Endothelial cell of umbilical vein (primary cell): ENCODE measurements at regions not wholly inside any gene's neighbourhood (a gene's known extent, or its start where the extent isn't known, plus 50 kb on each side); places are given as distances from the start of the nearest gene placed in this dataset.

Source experiments
- BruUV-seq: library from RNA; stranded (reverse); fragments of 400-500 nt; replicated peaks from 2 replicates; lab custom pipeline; 2021; lab: Mats Ljungman, UMichigan
- CTCF ChIA-PET: fragments of 300-600, 350-600 bp; sonication (Branson Sonifier 250); formaldehyde crosslinking; loops from one replicate; lab custom pipeline; 2021; ENCODE audit warnings: antibody characterized with exemption, inconsistent platforms; lab: Charles Lee
- POLR2A ChIA-PET: fragments of 300-600, 350-600 bp; sonication (Branson Sonifier 250); formaldehyde crosslinking; loops from one replicate; lab custom pipeline; 2021; ENCODE audit warnings: antibody characterized with exemption, inconsistent platforms; lab: Charles Lee
- DNase-seq: peaks from one replicate; pipeline ENCODE4 v3.0.0-alpha.2; 2011; ENCODE audit warnings: low read depth, low spot score
- FAIRE-seq: peaks from 2 replicates; lab custom pipeline; 2011; peaks lifted over from hg19 to GRCh38; lab: Jason Lieb, UNC
- H2AFZ ChIP-seq: 2 replicates; pipeline ENCODE4 v1.6.0; 2012; ENCODE audit warnings: low read depth, low read length, control low read depth, inconsistent platforms
- H3K27ac ChIP-seq: 2 replicates; pipeline ENCODE4 v1.5.1; 2011; ENCODE audit warnings: low read depth, mild to moderate bottlenecking, control low read depth, low read length, moderate library complexity; ENCODE audit not compliant: insufficient read depth
- H3K27me3 ChIP-seq, 2 experiments: 2 replicates each; pipeline versions ENCODE4 v1.6.0 to v1.6.1; 2011; ENCODE audit warnings: low read length in 2 of 2, mixed read lengths in 1 of 2; ENCODE audit not compliant: control insufficient read depth in 2 of 2, insufficient read depth in 2 of 2
- H3K36me3 ChIP-seq, 2 experiments: 2 replicates in 1 of 2; 3 replicates in 1 of 2; pipeline ENCODE4 v1.5.1; 2011; ENCODE audit warnings: low read length in 2 of 2, mild to moderate bottlenecking in 1 of 2, moderate library complexity in 1 of 2; ENCODE audit not compliant: control insufficient read depth in 2 of 2, insufficient read depth in 2 of 2; ENCODE audit errors: extremely low read depth in 1 of 2
- H3K4me1 ChIP-seq: 3 replicates; pipeline ENCODE4 v1.5.1; 2011; ENCODE audit warnings: mild to moderate bottlenecking, low read length; ENCODE audit not compliant: control insufficient read depth, insufficient read depth; ENCODE audit errors: extremely low read depth
- H3K4me2 ChIP-seq: 2 replicates; pipeline ENCODE4 v1.6.1; 2011; ENCODE audit warnings: low read length, control low read depth, mixed read lengths; ENCODE audit not compliant: insufficient read depth
- H3K4me3 ChIP-seq, 3 experiments: fragments of 200-600 bp in 1 of 3; sonication (generic), shearing (Covaris generic) in 1 of 3; replicated peaks in 1 of 3; 2 replicates each; pipeline ENCODE4 v1.5.1; 2011 to 2016; ENCODE audit warnings: control low read depth in 3 of 3, low read length in 3 of 3, mild to moderate bottlenecking in 2 of 3, inconsistent platforms in 1 of 3, low read depth in 1 of 3, moderate library complexity in 1 of 3; ENCODE audit not compliant: insufficient read depth in 1 of 3
- H3K79me2 ChIP-seq: 2 replicates; pipeline ENCODE4 v1.6.0; 2012; ENCODE audit warnings: low read length, inconsistent platforms; ENCODE audit not compliant: control insufficient read depth, insufficient read depth
- H3K9ac ChIP-seq: replicated peaks from 2 replicates; pipeline ENCODE3; 2011; ENCODE audit warnings: low read length, control low read depth; ENCODE audit not compliant: insufficient read depth; ENCODE audit errors: extremely low read depth
- H3K9me1 ChIP-seq: replicated peaks from 3 replicates; pipeline ENCODE4 v1.6.0; 2011; ENCODE audit warnings: mild to moderate bottlenecking, low read length; ENCODE audit not compliant: control insufficient read depth, insufficient read depth; ENCODE audit errors: extremely low read depth
- H3K9me3 ChIP-seq: replicated peaks from 2 replicates; pipeline ENCODE4 v1.5.1; 2012; ENCODE audit warnings: low read length, inconsistent platforms; ENCODE audit not compliant: control insufficient read depth, insufficient read depth
- H4K20me1 ChIP-seq: replicated peaks from 2 replicates; pipeline ENCODE3; 2011; ENCODE audit warnings: mild to moderate bottlenecking, low read length; ENCODE audit not compliant: control insufficient read depth, insufficient read depth; ENCODE audit errors: extremely low read depth
- CTCF ChIP-seq, 2 donors: IDR thresholded peaks; 1 replicate in 1 of 2; 2 replicates in 1 of 2; pipeline ENCODE4 v1.5.1; 2011; ENCODE audit warnings: low read length in 2 of 2, mild to moderate bottlenecking in 2 of 2, moderate library complexity in 2 of 2, control low read depth in 1 of 2, inconsistent platforms in 1 of 2, low read depth in 1 of 2; ENCODE audit not compliant: insufficient read depth in 1 of 2; ENCODE audit errors: extremely low read depth in 1 of 2
- EZH2 ChIP-seq: IDR thresholded peaks from 2 replicates; pipeline ENCODE4 v1.6.1; 2012; ENCODE audit warnings: borderline replicate concordance, low read depth, mild to moderate bottlenecking, moderate library complexity, low read length, inconsistent platforms; ENCODE audit not compliant: severe bottlenecking
- FOS ChIP-seq: IDR thresholded peaks from 2 replicates; pipeline ENCODE4 v1.6.1; 2011; ENCODE audit warnings: mild to moderate bottlenecking, low read length, moderate library complexity, borderline replicate concordance; ENCODE audit not compliant: insufficient read depth
- GATA2 ChIP-seq: IDR thresholded peaks from 2 replicates; pipeline ENCODE4 v1.7.0; 2011; ENCODE audit warnings: low read depth, mild to moderate bottlenecking, moderate library complexity, mixed read lengths, low read length; ENCODE audit not compliant: insufficient read length, insufficient read depth
- JUN ChIP-seq: IDR thresholded peaks from 2 replicates; pipeline ENCODE4 v1.6.1; 2011; ENCODE audit warnings: borderline replicate concordance, low read depth; ENCODE audit not compliant: insufficient read length, insufficient read depth
- MYC ChIP-seq: IDR thresholded peaks from one replicate; pipeline ENCODE4 v1.6.1; 2011; ENCODE audit warnings: mild to moderate bottlenecking, low read depth, low read length
- POLR2A ChIP-seq: IDR thresholded peaks from 2 replicates; pipeline ENCODE4 v1.6.1; 2012; ENCODE audit warnings: low read depth, mild to moderate bottlenecking, control low read depth, low read length
- POLR2AphosphoS5 ChIP-seq: IDR thresholded peaks from 2 replicates; pipeline ENCODE4 v1.6.1; 2012; ENCODE audit warnings: low read depth, mild to moderate bottlenecking, control low read depth, low read length, moderate library complexity; ENCODE audit not compliant: insufficient read depth
- dilution Hi-C: fragments of 300-500 bp; cut with MboI; formaldehyde crosslinking; loops from one replicate; pipeline ENCODE4 v1.15.0; 2019; ENCODE audit warnings: low sequenced_read_pairs; ENCODE audit not compliant: extremely low pct_ligation_motif_present
- intact Hi-C: fragments of 100-400 bp; cut with micrococcal nuclease; formaldehyde crosslinking; loops from one replicate; pipeline ENCODE4 v1.10.0; 2022
- TF ChIP-seq, protein P1 (sequence below): IDR thresholded peaks from 2 replicates; pipeline ENCODE4 v1.6.1; 2011; ENCODE audit not compliant: insufficient read depth, insufficient read length

DNA sequence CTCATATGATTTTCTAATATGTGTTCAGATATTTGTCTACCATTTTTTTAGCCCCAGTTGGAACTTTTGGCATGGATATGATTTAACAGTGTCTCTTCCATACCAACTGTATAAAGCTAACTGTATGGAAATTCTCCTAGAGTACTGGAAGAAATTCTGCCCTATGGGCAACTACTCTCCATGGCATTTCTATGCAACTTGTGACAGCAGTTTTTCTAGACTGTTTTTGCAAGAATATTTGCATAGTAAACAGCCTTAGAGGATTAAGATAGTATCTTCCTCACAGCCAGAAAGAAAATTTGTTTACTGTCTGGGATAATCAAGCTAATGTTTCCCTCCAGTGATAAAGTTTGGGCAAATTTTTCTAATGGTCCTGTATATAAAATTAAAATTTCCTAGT is 119.9 kb upstream of the PCDH17 start:
- Histone ChIP-seq H3K4me1 (no peaks in the 10 kb centered on the region), H3K9me1 (no peaks in the 10 kb centered on the region), H3K27ac (no peak overlapping the region), H3K27me3 (no peaks in the 10 kb centered on the region), H3K9me3 (no peaks in the 10 kb centered on the region), H3K4me2 (no peak overlapping the region), H3K36me3 (no peaks in the 10 kb centered on the region), H2AFZ (no peak overlapping the region), H3K4me3 (no peak overlapping the region), H3K79me2 (no peaks in the 10 kb centered on the region), H4K20me1 (no peaks in the 10 kb centered on the region), H3K9ac (no peak overlapping the region)
- dilution Hi-C loops (no loop called here), intact Hi-C loops (no loop called here)
- CTCF ChIA-PET = no interaction called here
- POLR2A ChIA-PET = no interaction called here
- FAIRE-seq = no peak
- BruUV-seq = no TSS peak
- TF ChIP-seq EZH2 (no peak), POLR2A (no peak), POLR2AphosphoS5 (no peak), GATA2 (no peak), FOS (no peak), JUN (no peak), MYC (no peak), CTCF (IDR thresholded peaks at IDR 0.05; ENCODE audit: extremely low read depth in 1 of 2, insufficient read depth in 1 of 2, low read depth in 1 of 2, low read length in 2 of 2) (no peak)
- TF ChIP-seq, protein P1, sequence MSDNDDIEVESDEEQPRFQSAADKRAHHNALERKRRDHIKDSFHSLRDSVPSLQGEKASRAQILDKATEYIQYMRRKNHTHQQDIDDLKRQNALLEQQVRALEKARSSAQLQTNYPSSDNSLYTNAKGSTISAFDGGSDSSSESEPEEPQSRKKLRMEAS = no peak
- DNase-seq = no peak
